DMS79 treated with DMSO at 0.1 percent for 48 hours (cell line): ENCODE measurements at regions not wholly inside any gene's neighbourhood (a gene's known extent, or its start where the extent isn't known, plus 50 kb on each side); places are given as distances from the start of the nearest gene placed in this dataset.
A peak's percentile ranks its signal among the peaks of the same experiment; 100 is the strongest.
"Not testable (repeated sequence)": the region's sequence is repeated elsewhere in the genome, so short reads cannot be mapped to it uniquely, and the experiment has no call there.

Experiments used
- DNase-seq: peaks from one replicate; lab custom pipeline; 2025; lab: John Stamatoyannopoulos, UW

- DNase-seq: not testable (repeated sequence)
Observed at GRCh38 chr5:100379254-100379858, 155.8 kb upstream of the FAM174A start.

- DNase-seq: not testable (repeated sequence)
Observed at GRCh38 chr5:100364757-100365478, 170.3 kb upstream of the FAM174A start.

- not testable (repeated sequence) for DNase-seq
Observed at GRCh38 chr5:100364343-100364742, 170.8 kb upstream of the FAM174A start.

DNA sequence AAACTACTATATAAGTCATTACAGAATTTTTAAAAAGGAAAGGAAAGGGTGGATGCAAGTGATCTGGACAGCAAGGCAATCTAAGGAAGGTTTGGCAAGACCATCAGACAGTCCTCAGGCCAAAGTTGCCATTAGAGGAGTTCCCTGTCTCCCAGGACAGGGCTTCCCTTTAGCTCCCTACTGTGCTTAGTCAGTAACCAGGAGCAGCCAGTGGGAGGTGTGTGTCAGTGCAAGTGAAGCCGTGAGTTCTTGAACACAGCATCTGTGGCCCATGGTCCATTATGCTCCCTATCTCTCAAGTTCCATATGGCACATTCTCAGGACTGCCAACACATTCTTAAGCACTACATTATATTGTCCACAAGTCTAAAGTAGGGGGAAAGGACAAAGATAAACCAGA, 175.2 kb upstream of the FAM174A start:
- DNase-seq: not testable (repeated sequence)

GRCh38 chr5:100346269-100346668, 188.9 kb upstream of the FAM174A start:
- DNase-seq: not testable (repeated sequence)

GRCh38 chr5:100341485-100341884, 193.7 kb upstream of the FAM174A start:
- not testable (repeated sequence) for DNase-seq

GRCh38 chr5:100322483-100322882, 212.7 kb upstream of the FAM174A start:
- no peak for DNase-seq

DNA sequence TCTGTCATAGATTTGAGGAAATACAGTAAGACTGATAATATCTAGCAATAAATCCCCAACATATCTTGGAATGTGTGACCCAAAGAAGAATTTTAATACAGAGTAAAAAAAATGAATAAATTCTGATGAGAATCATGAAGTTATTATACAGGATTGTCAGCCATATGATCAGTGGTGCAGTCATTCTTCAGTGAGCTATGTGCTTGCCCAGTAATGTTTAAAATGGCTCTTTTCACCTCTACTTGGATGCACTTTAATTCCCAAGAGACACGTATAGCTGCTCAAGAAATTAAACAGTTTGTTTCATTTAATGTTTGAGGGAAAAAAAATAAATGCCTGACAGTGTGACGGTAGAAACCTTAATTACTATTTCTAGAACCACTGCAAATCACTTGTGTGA, 215.3 kb upstream of the FAM174A start:
- no peak for DNase-seq

DNA sequence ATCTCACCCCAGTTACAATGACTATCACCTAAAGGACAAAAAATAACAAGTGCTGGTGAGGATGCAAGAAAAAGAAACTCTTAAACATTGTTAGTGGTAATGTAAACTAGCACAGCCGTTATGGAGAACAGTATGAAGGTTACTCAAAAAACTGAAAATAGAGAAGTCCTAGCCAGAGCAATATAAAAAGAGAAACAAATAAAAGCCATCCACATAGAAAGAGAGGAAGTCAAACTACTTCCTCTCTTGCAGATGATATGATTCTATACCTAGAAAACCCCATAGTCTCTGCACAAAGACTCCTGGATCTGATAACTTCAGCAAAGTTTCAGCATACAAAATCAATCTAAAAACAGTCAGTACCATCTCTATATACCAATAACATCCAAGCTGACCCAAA, 221.5 kb upstream of the FAM174A start:
- DNase-seq: no peak

GRCh38 chr5:100311806-100312205, 223.4 kb upstream of the FAM174A start:
- DNase-seq: no peak

- no peak for DNase-seq
Observed at GRCh38 chr5:100306000-100306399, 229.2 kb upstream of the FAM174A start.

DNA sequence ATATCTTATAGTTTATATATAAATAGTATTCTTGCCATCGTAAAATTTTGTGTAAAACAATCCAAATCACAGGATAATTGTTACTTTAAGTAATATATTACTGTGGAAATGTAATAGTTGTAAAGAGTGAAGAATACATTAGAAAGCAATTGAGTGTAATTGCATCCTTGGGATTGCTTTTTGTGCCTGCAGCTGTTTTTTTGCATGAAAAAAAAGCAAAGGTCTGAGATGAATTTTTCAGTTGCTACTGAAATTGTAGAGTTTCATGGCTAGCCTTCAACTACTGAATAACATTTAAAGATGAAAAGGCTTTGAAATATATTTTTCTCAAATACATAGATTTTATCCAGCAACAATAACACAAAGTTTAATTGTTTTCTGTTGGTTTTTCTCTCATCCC, 232.0 kb upstream of the FAM174A start:
- DNase-seq: no peak

- DNase-seq: no peak
Observed at GRCh38 chr5:100299261-100299660, 235.9 kb upstream of the FAM174A start.

GRCh38 chr5:100276071-100276470, 259.1 kb upstream of the FAM174A start:
- DNase-seq: no peak

DNA sequence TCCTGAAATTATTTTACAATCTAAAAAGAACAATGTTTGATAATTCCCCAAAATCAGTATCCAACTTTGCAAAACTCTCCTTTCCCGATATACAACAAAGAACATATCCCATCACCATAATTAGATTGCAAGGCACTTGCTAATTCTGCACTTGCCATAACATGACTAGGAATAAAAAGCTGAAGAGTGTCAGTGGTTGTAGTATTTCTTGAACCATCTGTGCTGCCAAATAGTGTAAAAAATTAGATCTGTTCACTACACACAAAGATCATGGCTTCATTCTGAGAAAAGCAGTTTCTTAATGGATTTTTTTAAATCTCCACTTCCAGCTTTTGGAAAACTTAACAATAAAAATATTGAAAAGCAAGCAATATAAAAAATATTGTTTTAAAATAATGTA, 259.5 kb upstream of the FAM174A start:
- no peak for DNase-seq

DNA sequence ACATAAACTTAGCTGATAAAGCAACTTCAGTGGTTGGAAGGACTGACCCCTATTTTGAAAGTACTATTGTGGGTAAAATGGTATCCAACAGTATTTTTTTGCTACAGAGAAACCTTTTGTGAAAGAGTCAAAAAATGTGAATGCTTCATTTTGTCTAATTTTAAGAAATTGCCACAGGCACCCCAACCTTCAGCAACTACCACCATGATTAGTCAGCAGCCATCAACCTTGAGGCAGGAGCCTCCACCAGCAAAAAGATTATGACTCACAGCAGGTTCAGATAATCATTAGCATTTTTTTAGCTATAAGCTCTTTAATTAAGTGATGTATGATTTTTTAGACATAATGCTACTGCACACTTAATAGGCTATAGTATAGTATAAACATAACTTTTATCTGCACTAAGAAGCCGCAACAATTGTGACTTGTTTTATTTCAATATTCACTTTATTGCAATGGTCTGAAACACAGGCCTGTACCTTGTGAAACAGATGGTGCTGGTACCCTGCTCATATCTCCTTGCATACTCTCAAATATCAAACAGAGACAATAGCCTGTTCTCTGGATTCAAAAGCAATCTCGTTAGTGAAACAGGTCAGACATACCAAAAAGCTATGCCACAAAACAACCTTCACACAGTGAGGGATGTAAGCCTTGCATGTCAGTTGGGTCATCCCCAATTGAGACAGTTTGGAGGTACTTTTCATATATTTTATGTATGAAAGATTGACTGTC, 261.2 kb upstream of the FAM174A start:
- no peak for DNase-seq

GRCh38 chr5:100270023-100270771, 265.0 kb upstream of the FAM174A start:
- DNase-seq: peak; percentile 49

DNA sequence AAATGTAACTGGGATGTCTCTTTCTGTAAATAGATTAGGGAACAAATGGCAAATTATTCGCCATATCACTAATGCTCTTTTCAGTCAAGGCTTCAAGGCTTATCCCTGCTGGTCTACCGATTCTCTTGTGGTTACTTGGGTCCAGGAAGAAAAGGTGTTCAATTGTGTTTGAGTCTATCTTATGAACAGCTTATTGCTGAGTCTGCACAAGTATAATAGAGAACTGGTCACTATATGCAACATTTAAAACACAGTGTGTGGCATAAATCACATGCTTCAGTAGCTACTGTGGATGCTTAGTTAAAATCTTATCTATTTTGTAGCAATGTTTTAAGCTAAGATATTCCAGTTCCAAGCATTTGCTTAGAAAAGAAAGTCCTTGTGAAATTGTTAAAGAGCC, 274.2 kb upstream of the FAM174A start:
- no peak for DNase-seq

GRCh38 chr5:100252944-100253343, 282.2 kb upstream of the FAM174A start:
- DNase-seq: no peak

DNA sequence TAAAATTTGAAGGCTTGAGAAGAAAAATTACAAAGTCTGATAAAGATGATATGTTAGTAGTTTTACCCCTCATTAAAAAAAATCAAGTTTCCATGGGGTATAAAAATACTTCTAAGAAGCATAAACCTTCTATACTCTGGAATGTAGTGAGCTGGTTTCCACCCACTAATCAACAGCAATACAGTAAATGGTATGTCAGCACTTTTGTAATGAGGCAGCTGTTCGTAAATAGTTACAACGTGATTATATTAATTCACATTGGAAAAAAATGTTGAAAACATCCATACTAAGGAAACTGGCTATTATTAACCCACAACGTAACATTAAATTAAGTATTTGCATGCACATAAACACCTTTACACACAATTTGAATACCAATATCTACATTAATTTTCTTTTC, 283.1 kb upstream of the FAM174A start:
- DNase-seq: no peak

GRCh38 chr5:100249884-100250269, 285.3 kb upstream of the FAM174A start:
- no peak for DNase-seq

DNA sequence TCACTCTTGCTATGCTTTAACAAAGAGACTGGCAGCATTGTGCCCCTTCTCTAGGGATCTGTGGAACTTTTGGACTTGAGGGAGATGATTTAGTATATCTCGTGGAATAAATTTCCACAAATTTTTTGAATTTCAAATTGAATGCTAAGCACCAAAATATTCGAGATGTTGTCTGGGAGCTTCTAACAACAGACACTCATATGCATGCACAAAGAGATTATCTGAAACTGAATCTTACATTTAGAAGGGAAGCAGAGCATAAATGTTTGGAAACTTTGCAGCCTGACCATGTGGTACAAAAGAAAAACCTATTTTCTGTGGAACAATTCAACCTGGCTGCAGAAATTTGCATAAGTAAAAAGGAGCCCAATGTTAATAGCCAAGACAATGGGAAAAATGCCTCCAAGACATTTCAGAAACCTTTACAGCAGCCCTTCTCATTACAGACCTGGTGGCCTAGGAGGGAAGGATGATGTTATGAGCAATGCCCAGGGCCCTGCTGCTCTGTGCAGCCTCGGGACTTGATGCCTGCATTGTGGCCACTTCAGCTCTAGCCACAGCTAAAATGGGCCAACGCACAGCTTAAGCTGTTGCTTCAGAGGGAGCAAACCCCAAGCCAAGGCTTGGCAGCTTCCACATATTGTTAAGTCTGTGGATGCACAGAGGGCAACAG, 285.8 kb upstream of the FAM174A start:
- DNase-seq: no peak
